HFFc6 (cell line): ENCODE measurements at regions not wholly inside any gene's neighbourhood (a gene's known extent, or its start where the extent isn't known, plus 50 kb on each side); places are given as distances from the start of the nearest gene placed in this dataset.

Experiments used
- DNase-seq: peaks from one replicate; pipeline ENCODE4 v3.0.0-alpha.2; 2018
- H3K27ac Mint-ChIP-seq: 2 replicates; pipeline ENCODE4 v1.8.0; 2020; ENCODE audit warnings: mild to moderate bottlenecking, mixed read lengths
- H3K27me3 Mint-ChIP-seq: 2 replicates; pipeline ENCODE4 v1.8.0; 2021; ENCODE audit warnings: mild to moderate bottlenecking, moderate library complexity, mixed read lengths; ENCODE audit not compliant: insufficient read depth
- H3K36me3 Mint-ChIP-seq: 2 replicates; pipeline ENCODE4 v1.8.0; 2021; ENCODE audit warnings: low read depth, mixed read lengths
- H3K4me1 Mint-ChIP-seq: 2 replicates; pipeline ENCODE4 v1.8.0; 2020; ENCODE audit warnings: low read depth, mixed read lengths
- H3K4me3 Mint-ChIP-seq: 2 replicates; pipeline ENCODE4 v1.8.0; 2020; ENCODE audit warnings: mild to moderate bottlenecking, moderate library complexity, mixed read lengths
- H3K9me3 Mint-ChIP-seq: 2 replicates; pipeline ENCODE4 v1.8.0; 2020; ENCODE audit warnings: mild to moderate bottlenecking, mixed read lengths
- TF ChIP-seq, protein P1 (sequence below): fragments of 200-600 bp; sonication (generic); IDR thresholded peaks from 2 replicates; pipeline ENCODE4 v1.5.0; 2021; ENCODE audit warnings: antibody characterized with exemption, mild to moderate bottlenecking

DNA sequence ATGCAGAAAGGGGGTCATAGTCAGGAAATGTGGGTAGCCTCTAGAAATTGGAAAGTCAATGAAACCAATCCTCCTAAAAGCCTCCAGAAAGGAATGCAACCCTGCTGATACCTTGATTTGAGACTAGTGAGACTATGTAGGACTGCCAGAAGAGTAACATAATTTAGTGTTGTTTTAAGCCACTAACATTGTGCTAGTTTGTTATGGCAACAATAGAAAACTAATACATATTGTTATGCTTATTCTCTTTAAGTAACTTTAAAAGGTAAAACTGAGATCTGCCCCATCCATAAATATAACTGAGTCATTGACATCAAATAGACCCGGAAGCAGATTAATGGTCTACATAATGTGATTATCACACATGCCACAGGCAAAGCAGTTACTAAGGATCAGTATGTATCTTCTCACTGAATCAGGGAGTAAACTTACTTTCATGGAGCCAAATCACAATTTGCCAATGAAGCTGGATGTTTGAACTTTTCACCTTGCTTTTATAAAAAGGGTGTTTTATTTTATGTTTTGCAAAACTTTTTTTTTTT, 146.4 kb upstream of the TMEM106B start:
- Mint-ChIP-seq H3K4me1 (no peaks in the 10 kb centered on the region), H3K36me3 (no peaks in the 10 kb centered on the region), H3K27ac (no peak overlapping the region), H3K27me3 (no peaks in the 10 kb centered on the region; the same call in 1 of the 2 replicates), H3K4me3 (no peak overlapping the region), H3K9me3 (peaks cover 26% of the 10 kb centered on the region)
- DNase-seq: no peak
- TF ChIP-seq, protein P1, sequence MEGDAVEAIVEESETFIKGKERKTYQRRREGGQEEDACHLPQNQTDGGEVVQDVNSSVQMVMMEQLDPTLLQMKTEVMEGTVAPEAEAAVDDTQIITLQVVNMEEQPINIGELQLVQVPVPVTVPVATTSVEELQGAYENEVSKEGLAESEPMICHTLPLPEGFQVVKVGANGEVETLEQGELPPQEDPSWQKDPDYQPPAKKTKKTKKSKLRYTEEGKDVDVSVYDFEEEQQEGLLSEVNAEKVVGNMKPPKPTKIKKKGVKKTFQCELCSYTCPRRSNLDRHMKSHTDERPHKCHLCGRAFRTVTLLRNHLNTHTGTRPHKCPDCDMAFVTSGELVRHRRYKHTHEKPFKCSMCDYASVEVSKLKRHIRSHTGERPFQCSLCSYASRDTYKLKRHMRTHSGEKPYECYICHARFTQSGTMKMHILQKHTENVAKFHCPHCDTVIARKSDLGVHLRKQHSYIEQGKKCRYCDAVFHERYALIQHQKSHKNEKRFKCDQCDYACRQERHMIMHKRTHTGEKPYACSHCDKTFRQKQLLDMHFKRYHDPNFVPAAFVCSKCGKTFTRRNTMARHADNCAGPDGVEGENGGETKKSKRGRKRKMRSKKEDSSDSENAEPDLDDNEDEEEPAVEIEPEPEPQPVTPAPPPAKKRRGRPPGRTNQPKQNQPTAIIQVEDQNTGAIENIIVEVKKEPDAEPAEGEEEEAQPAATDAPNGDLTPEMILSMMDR: no peak

DNA sequence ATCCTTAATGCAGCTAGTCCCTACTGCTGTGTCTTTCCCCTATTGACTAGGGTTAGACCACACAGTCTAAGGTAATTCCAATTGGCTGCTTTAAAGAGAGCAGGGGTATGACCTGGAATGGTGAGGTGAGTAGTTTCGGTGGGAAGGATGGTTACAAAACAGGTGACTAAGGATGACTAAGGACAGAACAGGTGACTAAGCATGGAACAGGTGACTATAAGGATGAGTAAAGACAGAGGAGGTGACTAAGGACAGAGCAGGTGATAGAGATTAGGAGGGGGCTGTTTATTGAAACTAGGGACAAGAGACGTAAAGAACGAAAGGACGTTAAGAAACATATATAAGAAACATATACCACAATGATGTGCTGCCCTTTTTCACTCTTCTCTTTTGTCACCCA, 145.1 kb upstream of the TMEM106B start:
- H3K4me3 Mint-ChIP-seq: no peak overlapping the region
- H3K36me3 Mint-ChIP-seq: no peaks in the 10 kb centered on the region
- TF ChIP-seq, protein P1: no peak
- no peak for DNase-seq
- H3K4me1 Mint-ChIP-seq: no peaks in the 10 kb centered on the region
- no peaks in the 10 kb centered on the region for H3K27me3 Mint-ChIP-seq
- H3K27ac Mint-ChIP-seq: no peak overlapping the region
- H3K9me3 Mint-ChIP-seq: peaks cover 26% of the 10 kb centered on the region

DNA sequence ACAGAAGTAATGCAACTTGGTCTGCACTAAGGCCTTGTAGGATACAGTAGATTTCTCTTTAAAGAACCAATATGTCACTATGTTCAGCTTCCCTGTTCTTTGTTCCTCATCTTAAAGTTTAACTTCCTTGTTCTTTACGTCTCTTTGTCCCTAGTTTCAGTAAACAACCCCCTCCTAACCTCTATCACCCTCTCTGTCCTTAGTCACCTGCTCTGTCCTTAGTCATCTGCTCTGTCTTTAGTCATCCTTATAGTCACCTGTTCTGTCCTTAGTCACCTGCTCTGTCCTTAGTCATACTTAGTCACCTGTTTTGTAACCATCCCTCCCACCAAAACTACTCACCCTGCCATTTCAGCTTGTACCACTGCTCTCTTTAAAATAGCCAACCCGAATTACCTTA, 144.6 kb upstream of the TMEM106B start:
- Mint-ChIP-seq H3K36me3 (no peaks in the 10 kb centered on the region), H3K9me3 (peaks cover 26% of the 10 kb centered on the region), H3K27me3 (no peaks in the 10 kb centered on the region), H3K4me1 (no peaks in the 10 kb centered on the region), H3K4me3 (no peak overlapping the region), H3K27ac (no peak overlapping the region)
- no peak for DNase-seq
- TF ChIP-seq, protein P1: no peak

DNA sequence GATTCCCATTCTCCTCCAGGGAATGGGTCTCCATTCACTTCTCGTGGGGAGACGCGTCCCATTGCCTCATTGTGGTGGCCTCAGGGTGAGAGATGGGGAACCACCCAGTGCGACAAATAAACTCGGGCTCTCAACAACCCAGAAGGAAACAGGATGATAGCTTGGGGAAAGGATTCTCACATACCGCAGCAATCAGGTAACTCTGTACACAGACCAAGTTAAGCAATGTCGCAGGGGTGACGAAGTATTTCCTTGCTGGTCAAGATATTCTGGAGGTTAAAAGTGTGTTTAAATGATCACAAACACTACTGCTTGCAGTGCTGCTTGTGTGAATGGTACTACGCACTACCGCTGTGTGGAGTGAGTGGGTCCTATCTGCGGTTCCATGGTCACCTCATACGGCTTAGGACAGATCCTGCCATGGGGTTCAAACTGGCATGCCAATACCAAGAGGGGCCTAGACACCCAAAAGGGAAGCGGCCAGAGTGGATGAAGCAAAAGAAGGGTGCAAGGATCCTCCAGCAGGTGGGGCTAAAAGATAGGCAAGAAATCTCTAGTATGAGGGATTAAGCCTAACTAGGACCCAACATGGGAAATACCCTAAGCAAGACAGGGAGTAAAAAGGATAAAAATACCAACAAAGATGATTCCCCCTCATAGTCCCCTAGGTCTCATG, 143.8 kb upstream of the TMEM106B start:
- DNase-seq: no peak
- H3K36me3 Mint-ChIP-seq: no peaks in the 10 kb centered on the region
- H3K27ac Mint-ChIP-seq: no peak overlapping the region
- peaks cover 26% of the 10 kb centered on the region for H3K9me3 Mint-ChIP-seq
- H3K27me3 Mint-ChIP-seq: no peaks in the 10 kb centered on the region
- H3K4me3 Mint-ChIP-seq: no peak overlapping the region
- H3K4me1 Mint-ChIP-seq: no peaks in the 10 kb centered on the region
- TF ChIP-seq, protein P1: peak; percentile 48; the same call in 1 of the 2 replicates

DNA sequence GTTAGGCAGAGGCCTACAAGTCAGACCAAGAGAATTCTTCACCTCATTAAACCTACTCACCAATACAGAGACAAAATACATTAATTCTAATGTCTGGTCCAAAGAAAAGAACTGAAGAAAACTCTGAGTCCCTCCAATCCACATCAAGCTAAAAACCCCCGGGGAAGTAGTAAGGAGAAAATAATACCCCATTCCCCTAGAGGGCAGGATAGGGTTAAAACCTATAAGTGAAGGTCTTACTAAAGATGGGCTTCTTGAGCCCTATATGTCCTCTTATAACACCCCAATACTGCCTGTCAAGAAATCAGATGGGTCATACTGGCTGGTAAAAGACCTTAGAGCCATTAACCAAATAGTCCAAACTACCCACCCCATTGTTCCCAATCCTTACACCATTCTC, 141.3 kb upstream of the TMEM106B start:
- TF ChIP-seq, protein P1: no peak
- no peak overlapping the region for H3K27ac Mint-ChIP-seq
- H3K36me3 Mint-ChIP-seq: no peaks in the 10 kb centered on the region
- no peak overlapping the region for H3K4me3 Mint-ChIP-seq
- peaks cover 37% of the 10 kb centered on the region for H3K9me3 Mint-ChIP-seq
- H3K27me3 Mint-ChIP-seq: no peaks in the 10 kb centered on the region
- no peak for DNase-seq
- H3K4me1 Mint-ChIP-seq: no peaks in the 10 kb centered on the region
